Brain microvascular endothelial cell (primary cell): ENCODE measurements at regions not wholly inside any gene's neighbourhood (a gene's known extent, or its start where the extent isn't known, plus 50 kb on each side); places are given as distances from the start of the nearest gene placed in this dataset.

Experiments
- DNase-seq: peaks from one replicate; pipeline ENCODE4 v3.0.0-alpha.2; 2020
- H3K27ac ChIP-seq: fragments of 250-450 bp; sonication (Bioruptor Pico); 2 replicates; pipeline ENCODE4 v1.5.1; 2020; ENCODE audit warnings: mild to moderate bottlenecking, moderate library complexity
- H3K27me3 ChIP-seq: fragments of 250-450 bp; sonication (Bioruptor Pico); replicated peaks from 2 replicates; pipeline ENCODE4 v1.5.1; 2020; ENCODE audit warnings: mild to moderate bottlenecking
- H3K36me3 ChIP-seq: fragments of 250-450 bp; sonication (Bioruptor Pico); replicated peaks from 2 replicates; pipeline ENCODE4 v1.5.1; 2020; ENCODE audit warnings: mild to moderate bottlenecking
- H3K4me3 ChIP-seq: 2 replicates; pipeline ENCODE4 v1.5.1; 2011; ENCODE audit warnings: low read depth, mild to moderate bottlenecking, control low read depth, low read length, moderate library complexity
- in situ Hi-C: cut with HindIII; loops from 2 replicates; pipeline ENCODE4 v1.10.0; 2017; ENCODE audit warnings: low sequenced_read_pairs, low pct_ligation_motif_present
- TF ChIP-seq, protein P1 (sequence below): IDR thresholded peaks from 2 replicates; pipeline ENCODE4 v1.5.1; 2011; ENCODE audit warnings: low read depth, mild to moderate bottlenecking, moderate library complexity, low read length, control low read depth, inconsistent platforms; ENCODE audit errors: missing control alignments

DNA sequence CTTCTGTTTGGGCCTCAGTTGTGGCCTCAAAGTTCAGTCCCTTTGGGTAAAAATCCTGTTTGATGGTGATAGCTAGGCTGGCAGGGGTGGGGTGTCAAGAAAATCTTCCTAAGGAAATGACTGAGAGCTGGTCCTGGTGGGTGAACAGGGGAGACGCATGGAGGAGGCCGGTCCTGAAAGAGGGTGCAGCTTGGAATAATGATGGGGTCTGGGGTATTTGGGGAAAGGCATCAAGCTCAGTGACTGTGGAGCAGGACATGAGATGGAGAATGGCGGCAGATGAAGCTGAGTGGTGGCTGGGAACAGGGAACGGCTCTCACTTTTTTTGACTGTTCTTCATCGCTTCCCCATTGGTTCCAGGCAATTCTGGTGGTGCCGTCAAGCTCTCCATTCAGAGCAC is 140.7 kb upstream of the PKDCC start:
- TF ChIP-seq, protein P1, sequence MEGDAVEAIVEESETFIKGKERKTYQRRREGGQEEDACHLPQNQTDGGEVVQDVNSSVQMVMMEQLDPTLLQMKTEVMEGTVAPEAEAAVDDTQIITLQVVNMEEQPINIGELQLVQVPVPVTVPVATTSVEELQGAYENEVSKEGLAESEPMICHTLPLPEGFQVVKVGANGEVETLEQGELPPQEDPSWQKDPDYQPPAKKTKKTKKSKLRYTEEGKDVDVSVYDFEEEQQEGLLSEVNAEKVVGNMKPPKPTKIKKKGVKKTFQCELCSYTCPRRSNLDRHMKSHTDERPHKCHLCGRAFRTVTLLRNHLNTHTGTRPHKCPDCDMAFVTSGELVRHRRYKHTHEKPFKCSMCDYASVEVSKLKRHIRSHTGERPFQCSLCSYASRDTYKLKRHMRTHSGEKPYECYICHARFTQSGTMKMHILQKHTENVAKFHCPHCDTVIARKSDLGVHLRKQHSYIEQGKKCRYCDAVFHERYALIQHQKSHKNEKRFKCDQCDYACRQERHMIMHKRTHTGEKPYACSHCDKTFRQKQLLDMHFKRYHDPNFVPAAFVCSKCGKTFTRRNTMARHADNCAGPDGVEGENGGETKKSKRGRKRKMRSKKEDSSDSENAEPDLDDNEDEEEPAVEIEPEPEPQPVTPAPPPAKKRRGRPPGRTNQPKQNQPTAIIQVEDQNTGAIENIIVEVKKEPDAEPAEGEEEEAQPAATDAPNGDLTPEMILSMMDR = no peak
- Histone ChIP-seq H3K27me3 (no peaks in the 10 kb centered on the region), H3K27ac (no peak overlapping the region), H3K36me3 (no peaks in the 10 kb centered on the region), H3K4me3 (no peak overlapping the region)
- DNase-seq = no peak
- in situ Hi-C loops = no loop called here

DNA sequence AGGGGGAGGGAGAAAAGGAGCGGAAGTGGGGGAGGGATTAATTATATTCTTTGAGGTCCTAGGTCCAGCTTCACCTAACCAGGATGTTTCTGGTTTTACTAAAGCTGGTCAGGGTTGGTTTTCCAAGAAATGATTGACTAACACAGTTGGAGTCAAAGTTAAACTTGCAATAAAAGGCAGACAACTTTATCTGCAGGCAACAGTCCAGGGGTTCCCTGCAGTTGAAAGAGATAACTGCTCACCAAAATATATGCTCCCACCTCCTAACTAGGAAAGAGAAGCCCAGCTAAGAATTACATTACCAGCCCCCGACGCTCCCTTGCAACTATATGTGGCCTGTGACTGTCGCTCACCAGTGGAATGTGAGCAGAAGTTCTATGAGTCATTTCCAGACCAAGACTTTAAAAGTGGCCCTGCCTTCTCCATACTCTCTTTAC is 140.0 kb upstream of the PKDCC start:
- H3K27ac ChIP-seq = no peak overlapping the region
- no peak overlapping the region for H3K4me3 ChIP-seq
- TF ChIP-seq, protein P1 = no peak
- no peaks in the 10 kb centered on the region for H3K36me3 ChIP-seq
- no peaks in the 10 kb centered on the region for H3K27me3 ChIP-seq
- no peak for DNase-seq
- in situ Hi-C loops = no loop called here

DNA sequence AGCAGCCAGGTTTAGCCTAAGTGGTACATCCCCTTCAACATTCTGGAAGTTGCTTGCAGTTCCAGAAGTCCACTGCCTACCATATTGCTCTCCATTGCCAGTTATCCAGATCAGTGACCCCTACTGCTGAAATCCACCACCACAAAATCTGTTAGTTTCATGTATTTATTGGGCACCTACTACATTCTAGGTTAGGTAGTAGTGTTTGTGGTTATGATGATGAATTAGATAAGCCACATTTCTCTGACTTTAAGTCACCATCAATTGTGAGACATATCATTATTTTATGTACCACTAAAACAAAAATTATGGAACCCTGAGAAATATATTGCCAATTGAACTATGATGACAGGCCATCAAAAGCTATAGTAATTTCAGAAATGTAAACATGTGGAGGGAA is 139.5 kb upstream of the PKDCC start:
- H3K27me3 ChIP-seq = no peaks in the 10 kb centered on the region
- in situ Hi-C loops = no loop called here
- TF ChIP-seq, protein P1 = no peak
- no peak overlapping the region for H3K27ac ChIP-seq
- H3K36me3 ChIP-seq = no peaks in the 10 kb centered on the region
- no peak for DNase-seq
- no peak overlapping the region for H3K4me3 ChIP-seq

DNA sequence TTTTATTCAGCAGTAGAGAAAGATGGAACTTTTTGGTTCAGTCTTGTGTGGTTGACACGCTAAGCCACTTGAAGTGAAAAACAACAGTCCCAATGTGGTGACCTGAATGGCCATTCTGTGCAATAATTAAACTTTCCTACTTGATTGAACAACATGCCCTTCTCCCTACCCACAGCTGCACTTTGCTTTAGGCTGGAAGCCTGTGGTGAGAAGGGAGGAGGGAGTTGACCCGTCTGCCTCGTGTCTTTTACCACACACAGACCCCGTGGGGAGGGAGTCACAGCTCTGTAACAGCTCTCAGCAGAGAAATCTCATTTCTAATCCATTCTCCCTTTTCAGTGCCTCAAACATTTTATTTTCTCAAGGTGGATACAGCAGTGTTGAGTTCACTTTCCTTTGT is 138.2 kb upstream of the PKDCC start:
- H3K36me3 ChIP-seq = no peaks in the 10 kb centered on the region
- no peaks in the 10 kb centered on the region for H3K27me3 ChIP-seq
- no peak overlapping the region for H3K27ac ChIP-seq
- DNase-seq = no peak
- in situ Hi-C loops = no loop called here
- TF ChIP-seq, protein P1 = no peak
- H3K4me3 ChIP-seq = no peak overlapping the region

DNA sequence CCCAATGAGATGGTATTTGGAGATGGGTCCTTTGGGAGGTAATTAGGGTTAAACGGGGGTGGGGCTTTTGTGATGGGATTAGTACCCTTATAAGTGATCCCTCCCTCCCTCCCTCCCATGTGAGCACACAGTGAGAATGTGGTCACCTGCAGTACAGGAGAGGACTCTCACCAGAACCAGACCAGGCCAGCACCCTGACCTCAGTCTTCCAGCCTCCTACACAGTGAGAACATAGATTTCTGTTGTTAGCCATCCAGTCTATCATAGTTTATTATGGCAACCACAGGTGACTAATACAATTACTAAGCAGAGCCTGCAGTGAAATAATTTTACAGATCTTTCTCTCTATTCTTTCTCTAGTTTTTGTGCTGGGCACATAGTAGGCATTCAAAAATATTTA is 137.7 kb upstream of the PKDCC start:
- peak; percentile 69 for DNase-seq
- H3K36me3 ChIP-seq = no peaks in the 10 kb centered on the region
- H3K27me3 ChIP-seq = no peaks in the 10 kb centered on the region
- H3K4me3 ChIP-seq = no peak overlapping the region
- in situ Hi-C loops = no loop called here
- TF ChIP-seq, protein P1 = no peak
- no peak overlapping the region for H3K27ac ChIP-seq

DNA sequence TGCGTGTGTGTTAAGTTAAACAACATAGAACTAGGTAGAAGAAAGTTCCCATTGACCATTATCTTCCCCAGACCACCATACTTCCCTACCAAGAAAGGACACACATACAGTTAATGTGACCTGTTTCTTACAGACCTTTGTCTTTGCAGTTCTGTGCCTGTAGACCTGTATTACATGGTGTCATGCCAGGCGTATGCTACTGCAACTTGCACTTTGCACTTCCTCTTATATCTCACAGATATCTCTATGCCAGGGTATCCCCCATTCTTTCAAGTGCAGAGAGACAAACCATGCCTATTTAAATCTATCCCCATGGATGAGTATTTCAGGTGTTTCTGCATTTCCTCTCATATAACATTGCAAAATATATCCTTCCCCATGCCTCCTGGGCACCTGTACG is 136.8 kb upstream of the PKDCC start:
- no peak for DNase-seq
- no peak overlapping the region for H3K4me3 ChIP-seq
- in situ Hi-C loops = no loop called here

More for the DNA sequence above, 136.8 kb upstream of the PKDCC start:
- H3K36me3 ChIP-seq = no peaks in the 10 kb centered on the region
- H3K27me3 ChIP-seq = no peaks in the 10 kb centered on the region
- H3K27ac ChIP-seq = no peak overlapping the region
- TF ChIP-seq, protein P1 = no peak
